H4 (cell line): ENCODE measurements at regions not wholly inside any gene's neighbourhood (a gene's known extent, or its start where the extent isn't known, plus 50 kb on each side); places are given as distances from the start of the nearest gene placed in this dataset.
A peak's percentile ranks its signal among the peaks of the same experiment; 100 is the strongest.

Source experiments
- DNase-seq: peaks from one replicate; pipeline ENCODE4 v3.0.0-alpha.2; 2015; ENCODE audit warnings: low spot score

DNA sequence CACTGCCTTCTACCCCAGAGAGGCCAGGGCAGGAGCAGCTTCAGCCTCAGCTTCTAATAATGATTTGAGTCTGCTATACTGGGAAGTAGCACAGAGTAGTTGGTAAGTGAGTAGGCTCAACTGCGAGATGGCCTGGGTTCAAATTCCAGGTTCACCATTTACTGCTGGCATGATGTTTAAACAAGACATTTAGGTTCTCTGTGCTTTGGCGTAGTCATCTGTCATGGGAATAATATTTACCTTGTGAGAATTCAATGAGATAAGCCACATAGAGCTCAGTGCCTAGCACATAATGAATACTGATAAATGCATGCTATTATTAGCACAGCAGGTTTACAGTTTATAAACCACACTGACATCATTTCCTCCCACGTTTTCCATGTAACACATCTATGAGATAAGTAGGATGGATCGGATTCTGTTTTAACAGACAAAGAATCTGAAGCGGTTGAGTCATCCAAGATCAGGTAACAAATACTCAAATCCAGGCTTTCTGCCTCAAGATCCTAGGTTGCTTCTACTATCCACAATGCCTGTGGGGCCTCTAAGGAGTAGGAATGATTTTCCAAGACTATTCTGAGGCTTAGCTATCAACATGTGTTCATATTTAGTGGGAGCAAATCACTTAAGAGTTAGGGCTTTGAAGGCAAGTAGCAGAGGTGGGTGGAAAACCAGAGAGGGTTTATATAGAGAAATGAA lies 72.9 kb upstream of the DTNBP1 start:
- peak; percentile 83 for DNase-seq

DNA sequence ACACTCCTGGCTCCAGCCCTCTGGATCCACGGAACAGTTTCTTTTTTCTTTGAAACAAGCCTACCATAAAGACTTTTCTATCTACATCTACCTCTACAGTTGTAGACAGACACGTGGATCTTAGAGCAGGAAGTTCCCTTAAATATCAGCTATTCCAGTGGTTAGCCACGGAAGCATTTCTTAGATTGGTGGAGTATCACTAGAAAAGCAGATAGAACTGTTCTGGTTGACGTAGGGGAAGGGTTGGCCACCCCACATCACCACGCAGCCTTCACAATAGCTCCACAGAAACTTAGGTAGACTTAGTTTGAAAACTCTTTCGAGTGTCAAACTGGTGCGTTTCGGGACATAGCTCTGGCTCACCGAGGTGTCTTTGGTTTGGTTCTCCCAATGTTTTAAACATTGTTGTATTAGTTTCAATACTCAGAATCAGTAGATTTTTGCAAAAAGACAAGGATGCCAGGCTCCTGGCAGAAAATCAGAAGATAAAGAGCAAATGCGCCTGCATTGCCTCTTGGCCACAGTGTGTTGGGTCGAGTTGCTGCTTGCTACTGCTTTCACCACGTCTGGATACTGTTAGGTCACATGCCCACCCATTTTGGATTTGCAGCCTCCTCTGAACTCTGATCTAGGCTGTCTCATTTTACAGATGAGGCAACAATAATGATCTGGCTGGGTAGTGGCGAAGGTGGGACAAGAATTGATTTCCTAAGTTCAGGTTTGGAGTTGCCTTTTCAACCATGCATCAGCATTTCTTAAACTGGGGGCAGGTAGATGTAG lies 71.5 kb upstream of the DTNBP1 start:
- DNase-seq = no peak

DNA sequence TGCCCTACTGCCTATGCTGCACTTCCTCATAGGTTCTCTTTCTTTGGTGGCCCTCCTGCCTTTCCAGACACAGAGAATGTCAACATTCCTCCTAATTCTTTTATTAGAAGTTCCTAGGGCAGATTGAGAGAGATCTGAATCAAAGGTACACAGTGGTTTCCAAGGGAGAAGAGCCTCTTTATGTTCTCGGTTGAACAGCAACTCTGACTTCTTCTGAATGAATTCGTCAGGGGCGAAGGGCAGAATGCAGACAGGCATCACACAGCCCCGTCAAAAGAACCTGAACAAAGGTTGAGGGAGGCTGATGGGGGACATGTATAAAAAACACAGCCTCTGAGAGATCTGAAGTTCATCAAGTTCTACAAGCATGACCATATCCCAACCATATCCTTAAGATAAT lies 68.1 kb upstream of the DTNBP1 start:
- no peak for DNase-seq

DNA sequence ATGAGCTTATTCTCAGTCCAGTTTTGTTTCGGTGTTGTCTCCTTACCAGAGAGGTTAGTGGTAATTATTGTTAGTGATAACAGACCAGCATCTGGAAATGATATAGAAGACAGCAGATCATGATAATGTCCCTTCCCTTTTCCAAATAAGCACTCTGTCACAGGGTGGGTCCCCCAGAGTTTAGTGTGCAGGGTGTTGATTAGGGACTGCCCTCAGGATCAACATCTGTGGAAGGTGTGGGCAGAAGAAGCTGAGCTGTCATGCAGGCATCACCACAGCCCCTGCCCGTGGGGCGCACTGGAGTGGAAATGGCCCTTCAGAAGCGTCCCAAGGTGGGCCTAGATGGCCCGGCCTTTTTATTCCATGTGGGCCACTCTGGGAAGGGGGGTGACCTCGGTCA lies 67.6 kb upstream of the DTNBP1 start:
- no peak for DNase-seq

DNA sequence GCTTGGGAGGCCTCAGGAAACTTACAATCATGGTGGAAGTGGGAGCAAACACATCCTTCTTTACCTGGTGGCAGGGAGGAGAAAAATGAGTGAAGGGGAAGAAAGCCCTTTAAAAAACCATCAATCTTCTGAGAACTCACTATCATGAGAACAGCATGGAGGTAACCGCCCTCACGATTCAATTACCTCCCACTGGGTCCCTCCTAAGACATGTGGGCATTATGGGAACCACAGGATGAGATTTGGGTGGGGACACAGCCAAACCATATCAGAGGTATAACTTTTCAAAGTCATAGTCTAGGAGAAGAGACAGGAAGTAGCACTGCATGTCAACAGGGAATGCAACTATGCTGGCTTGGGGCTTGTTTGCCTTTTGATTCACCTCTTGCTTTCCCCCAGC lies 59.9 kb upstream of the DTNBP1 start:
- DNase-seq = no peak

DNA sequence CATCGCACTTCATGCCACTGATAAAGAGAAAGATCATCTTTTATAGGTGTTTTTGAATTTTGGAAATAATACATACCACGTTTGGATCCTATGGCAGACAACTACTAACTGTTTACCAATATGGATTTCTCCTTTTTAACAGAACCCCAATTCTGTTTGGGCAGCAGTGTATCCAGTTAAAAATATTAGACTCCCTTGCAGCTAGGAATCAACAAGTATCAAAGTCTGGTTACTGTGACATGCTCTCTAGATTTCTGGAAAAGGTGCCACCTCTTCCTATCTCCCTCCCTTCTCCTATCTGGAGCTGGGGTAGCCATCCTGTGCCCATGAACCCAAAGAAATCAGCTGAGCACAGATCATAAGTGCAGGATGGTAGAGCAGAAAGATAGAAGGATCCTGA lies 54.1 kb upstream of the DTNBP1 start:
- DNase-seq = no peak

DNA sequence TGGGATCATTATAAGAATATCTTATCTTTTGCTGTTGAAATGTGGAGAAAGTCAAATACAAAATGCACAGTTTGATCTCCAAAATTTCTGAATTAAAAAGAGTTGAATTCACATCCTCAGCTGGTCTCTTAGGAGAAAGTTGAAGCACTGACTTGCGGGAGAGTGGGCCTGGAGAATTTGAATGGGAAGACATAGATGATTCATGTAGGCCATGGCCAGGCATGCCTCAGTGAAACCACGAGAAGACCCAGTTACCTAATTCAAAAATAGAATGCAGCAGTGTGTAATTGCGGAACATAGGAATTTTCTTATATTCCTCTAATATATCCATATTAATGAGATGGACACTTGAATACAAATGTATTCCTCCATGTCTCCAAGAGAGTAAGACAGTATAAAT lies 53.0 kb upstream of the DTNBP1 start:
- no peak for DNase-seq

DNA sequence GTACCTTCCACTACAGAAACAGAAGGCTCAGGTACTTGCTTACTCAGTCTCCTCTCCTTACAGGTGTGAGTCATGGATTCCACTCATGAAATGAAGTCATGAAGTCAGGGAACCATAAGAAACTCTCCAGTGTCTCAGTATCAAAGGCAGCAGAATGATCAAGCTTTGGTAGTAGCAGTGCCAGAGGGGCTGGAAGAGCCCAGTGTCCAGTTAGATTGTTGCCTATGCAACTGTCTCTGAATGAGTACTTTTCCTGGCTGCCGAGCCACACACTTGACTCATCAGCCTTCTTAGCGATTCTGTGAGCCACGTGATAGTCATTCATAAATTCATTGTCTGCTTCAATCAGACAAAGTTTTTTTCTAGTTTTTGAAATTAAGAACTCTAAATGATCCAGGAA lies 52.2 kb upstream of the DTNBP1 start:
- no peak for DNase-seq

DNA sequence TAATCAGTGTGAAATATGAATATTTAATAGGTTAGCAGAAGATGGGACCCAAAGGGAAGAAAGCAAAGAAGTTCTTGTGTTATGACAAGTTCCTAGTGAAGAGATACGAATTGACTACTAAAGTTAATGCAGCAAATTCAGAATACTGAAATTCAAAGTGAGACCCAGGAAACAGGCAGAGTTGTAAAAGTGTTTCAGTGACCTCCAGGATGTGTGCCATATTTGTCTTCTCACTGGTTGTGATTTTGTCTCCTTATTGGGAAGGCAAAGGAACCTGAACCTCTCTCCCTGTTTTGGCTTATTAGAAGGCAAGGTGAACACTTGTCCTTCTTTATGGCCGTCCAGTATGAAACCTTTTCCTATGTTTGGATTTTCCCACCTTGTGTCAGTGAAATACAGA lies 51.8 kb upstream of the DTNBP1 start:
- DNase-seq = no peak

DNA sequence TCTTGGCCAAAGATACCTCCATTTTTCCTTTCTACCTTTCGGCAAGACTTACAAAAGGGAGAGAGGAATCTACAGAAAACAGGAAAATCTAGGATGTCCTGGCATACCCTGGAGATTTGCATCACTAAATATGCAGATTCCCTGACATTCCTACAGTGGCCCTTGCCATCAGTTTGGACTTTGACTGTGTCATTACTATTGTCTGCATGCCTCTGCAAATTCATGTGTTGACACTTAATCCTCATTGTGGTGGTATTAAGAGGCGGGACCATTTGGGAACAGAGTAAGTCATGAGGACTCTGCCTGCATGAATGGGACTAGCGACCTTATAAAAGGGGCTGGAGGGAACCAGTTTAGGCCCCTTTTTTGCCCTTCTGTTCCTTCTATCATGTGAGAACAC lies 50.5 kb upstream of the DTNBP1 start:
- no peak for DNase-seq

DNA sequence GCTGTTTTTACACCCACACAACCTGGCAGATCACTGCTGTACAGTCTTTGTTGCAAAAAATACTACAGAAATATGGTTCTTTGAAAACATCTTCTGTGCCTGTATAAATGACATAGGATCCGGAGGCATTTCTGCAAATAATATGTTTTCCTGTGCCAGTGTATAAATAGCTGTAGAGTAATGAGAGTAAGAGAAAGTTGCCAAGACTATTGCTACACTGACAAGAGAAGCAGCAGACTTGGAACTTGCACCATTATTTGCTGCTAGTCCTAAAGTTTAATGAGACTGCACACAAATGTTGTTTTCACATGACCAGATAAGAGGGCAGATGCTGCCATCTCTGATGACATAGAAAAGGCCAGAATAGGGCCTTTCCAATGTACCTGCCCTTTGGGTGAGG lies 50.0 kb upstream of the DTNBP1 start:
- DNase-seq = no peak
